Activated CD4-positive, alpha-beta T cell treated with anti-CD3 and anti-CD28 coated beads, Interleukin-2, amount 50 U/mL, for 48 hours (primary cell): ENCODE measurements at regions not wholly inside any gene's neighbourhood (a gene's known extent, or its start where the extent isn't known, plus 50 kb on each side); places are given as distances from the start of the nearest gene placed in this dataset.

Source experiments
- DNase-seq, 2 experiments: peaks; one replicate each; pipeline ENCODE4 v3.0.0-alpha.2; 2020

- no peak for DNase-seq
Measured at GRCh38 chr5:30845194-30845593, 348.3 kb upstream of the CDH6 start.

- no peak for DNase-seq
Measured at GRCh38 chr5:30843541-30843940, 349.9 kb upstream of the CDH6 start.

DNA sequence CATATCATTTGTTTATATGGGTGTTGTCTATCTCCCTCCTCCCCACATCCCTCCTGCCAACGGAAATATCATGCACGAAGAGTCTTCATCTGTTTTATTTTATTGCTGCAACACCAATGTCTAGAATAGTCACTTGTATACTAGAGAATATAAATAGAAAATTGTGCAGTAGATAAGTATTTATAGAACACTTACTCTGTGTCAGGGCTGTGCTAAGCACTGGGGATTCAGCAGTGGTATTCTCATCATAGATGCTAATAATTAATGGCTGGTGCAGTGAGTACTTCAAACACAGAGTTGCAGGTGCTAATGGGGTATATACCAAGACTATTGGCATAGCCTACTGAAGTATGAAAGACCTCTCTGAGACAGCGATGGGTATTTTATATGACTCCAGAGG lies 353.5 kb upstream of the CDH6 start:
- DNase-seq: no peak

DNA sequence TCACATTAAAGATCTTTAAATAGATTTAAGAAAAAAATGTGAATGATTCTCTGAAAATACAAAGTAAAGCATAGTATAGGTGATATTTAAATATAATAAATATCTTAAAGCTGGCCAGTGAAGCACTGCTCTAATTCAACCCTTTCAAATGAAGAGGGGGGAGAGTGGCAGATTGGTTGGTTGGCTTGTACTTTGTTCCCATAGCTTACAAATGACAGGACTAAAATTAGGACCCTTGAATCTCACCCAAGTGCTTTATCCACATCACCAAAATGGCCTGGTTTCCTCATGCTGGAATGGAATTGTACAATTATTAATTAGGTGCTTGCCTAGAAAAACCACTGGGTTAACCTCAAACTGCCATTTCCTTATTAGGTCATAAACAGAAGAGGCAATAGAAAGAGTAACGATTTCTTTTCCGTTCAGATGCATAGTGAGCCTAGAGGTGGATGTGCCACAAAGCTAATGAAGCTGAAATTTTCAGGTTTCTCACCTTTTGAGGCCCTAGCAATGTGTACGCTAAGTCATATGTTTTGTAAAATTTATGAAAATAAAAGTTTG lies 354.5 kb upstream of the CDH6 start:
- no peak for DNase-seq

- DNase-seq: no peak
Measured at GRCh38 chr5:30832519-30832918, 361.0 kb upstream of the CDH6 start.

- DNase-seq: no peak
Measured at GRCh38 chr5:30831605-30832004, 361.9 kb upstream of the CDH6 start.

DNA sequence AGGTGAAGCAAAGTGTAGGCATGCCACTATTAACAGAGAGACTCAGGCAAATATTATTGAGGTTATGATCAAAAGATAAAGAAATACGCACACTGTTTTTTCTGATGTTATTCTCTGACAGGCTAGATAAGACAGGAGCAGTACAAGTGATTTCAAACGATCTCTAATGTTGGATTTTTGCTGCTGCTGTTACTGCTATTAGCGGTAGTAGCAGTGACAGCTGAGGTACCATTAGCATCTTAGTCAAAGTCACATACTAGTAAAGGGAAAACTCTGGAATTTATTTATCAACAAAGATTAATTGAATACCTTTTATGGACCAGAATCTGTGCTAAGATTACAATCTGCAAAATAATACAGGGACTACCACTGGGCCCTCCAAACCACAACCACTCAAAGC lies 362.4 kb upstream of the CDH6 start:
- no peak for DNase-seq

- no peak for DNase-seq
Measured at GRCh38 chr5:30811298-30811697, 382.2 kb upstream of the CDH6 start.

DNA sequence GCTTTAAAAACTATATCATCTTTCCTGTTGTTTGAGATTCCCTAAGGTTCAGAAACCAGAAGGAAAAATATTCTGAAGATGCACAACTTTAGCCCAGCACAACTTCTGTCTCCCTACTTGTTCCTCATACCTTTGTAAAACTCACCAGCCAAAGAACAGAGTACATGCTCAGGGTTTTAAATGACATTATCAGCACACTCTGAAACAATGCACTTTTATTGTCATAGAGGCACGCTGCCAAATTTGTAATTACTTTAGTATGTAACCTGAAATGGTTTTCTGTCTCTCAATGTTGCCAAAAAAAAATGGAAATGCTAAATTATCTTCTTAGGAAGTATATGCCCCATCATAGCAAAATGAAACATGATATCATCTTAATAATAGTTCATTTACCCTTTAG lies 383.6 kb upstream of the CDH6 start:
- no peak for DNase-seq

- DNase-seq: no peak
Measured at GRCh38 chr5:30808996-30809395, 384.5 kb upstream of the CDH6 start.

- DNase-seq: no peak
Measured at GRCh38 chr5:30804739-30805505, 388.6 kb upstream of the CDH6 start.

DNA sequence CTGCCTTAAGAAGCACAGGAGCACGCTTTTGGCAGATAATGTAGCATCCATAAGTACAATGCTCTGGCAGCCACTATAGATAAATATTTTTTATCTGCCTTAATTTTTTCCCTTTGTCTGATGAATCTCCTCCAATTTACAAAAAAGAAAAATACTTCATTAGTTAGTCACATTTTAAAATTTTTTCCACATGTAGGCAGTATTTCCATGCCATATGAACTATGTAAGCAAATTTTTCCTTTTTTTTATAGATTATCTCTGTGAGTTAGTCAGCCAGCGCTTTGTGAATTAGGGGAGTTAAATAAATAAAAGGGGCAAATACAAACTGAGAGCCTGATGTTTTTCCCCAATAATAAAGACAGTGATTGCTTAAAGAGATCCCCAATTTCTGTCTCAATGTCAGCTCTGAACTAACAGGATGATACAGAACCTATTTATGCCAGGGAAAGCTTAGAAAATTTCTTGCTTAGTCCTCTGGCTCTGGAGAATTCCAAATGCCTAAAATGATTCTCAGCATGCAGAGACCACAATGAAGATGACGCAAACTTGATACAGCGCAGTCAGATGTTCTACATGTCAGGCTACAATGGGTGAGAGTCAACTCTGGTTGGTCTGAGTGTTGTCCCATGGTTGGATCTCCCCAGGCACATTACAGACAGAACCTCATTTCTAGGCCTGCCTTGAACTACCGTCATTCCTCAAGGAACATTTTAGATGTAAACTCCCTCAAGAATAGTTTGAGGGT lies 390.4 kb upstream of the CDH6 start:
- DNase-seq: no peak

DNA sequence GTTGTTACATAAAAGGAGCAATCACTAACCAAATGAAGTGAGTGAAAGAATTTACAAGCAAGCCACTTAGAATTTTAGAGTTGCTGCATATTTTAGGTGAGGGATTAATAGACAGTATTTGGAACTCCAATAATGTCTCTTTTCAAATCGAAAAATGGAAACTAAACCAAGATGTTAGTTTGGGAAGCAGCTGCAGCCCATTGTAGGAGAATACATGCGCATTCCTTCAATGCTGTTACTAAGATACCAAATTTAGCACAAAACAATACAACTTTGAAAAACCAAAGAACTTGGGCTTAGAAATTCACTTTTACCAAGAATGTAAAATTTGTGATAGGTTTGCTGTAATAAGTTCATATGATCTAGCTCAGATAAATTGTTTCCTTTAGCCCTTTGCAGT lies 411.8 kb upstream of the CDH6 start:
- no peak for DNase-seq

DNA sequence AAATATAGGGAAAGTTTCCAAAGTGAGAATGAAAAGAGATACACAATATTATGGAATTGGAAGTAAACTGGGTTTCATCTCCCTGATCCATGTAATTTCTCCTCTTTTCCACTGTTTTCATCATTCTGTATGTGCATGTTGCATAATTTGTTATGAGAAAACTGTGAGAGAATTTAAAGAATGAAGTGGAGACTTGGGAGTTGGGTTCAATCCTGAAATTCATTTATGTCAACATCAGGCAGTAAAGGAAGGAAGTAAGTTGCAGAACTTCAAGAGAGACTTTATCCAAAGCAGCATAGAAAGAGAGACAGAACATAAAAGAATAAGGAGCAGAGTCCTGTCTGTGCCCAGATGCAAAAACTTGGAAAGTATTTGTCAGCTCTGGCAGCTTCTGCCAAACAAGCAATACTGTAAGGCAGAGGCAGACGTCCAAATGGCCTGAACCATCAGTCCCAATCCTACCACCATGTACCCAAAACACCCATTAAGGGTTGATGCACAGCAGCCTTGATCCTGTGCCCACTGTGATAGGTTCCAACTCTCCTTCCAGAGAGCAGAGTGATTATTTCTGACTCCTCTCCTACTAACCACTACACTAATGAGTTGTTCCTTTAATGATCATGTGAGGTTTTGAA lies 425.3 kb upstream of the CDH6 start:
- DNase-seq: no peak

GRCh38 chr5:30765706-30766105 lies 427.8 kb upstream of the CDH6 start:
- no peak for DNase-seq

DNA sequence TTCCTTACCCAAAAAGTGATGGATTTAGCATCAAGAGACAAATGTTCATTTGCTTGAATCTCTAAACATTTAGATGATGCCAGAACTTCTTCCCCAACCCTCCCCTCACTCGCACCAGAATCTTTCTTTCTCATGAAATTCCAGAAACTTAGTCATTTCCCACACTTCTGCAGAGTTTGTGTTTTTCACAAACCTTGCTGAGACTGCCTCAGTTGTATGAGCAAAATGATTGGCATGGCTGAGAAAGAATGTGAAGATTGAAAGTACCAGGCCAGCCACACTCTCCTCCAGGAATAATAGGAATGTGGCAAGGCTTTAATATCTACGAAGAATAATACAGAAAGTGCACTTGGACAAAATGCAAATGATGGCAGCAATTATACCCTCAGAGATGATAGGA lies 428.3 kb upstream of the CDH6 start:
- DNase-seq: no peak

DNA sequence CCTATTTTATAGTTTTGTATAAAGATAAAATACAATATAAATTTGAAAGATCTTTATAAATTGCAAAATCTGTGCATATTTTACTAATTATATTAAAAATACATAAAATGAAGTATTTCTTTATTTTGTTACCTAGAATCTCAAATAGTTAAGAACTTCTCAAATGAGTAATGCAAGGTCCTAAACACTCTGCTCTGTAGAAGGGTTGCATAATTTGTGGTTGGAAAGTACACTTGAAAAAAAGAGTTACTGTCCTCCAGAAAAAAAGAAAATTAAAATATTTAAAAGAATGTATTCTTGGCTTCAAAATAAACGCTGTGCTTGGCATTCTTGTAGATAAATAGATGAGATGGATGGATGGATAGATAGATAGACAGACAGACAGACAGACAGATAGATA lies 428.8 kb upstream of the CDH6 start:
- no peak for DNase-seq

- DNase-seq: no peak
Measured at GRCh38 chr5:30759731-30760130, 433.8 kb upstream of the CDH6 start.

GRCh38 chr5:30752015-30752414 lies 441.5 kb upstream of the CDH6 start:
- DNase-seq: no peak

GRCh38 chr5:30749971-30750370 lies 443.5 kb upstream of the CDH6 start:
- no peak for DNase-seq

- no peak for DNase-seq
Measured at GRCh38 chr5:30747412-30747811, 446.1 kb upstream of the CDH6 start.

- DNase-seq: no peak
Measured at GRCh38 chr5:30736669-30737068, 456.8 kb upstream of the CDH6 start.

- no peak for DNase-seq
Measured at GRCh38 chr5:30734118-30734517, 459.4 kb upstream of the CDH6 start.

GRCh38 chr5:30725073-30725472 lies 468.4 kb upstream of the CDH6 start:
- no peak for DNase-seq
